HG03095 (cell line): ENCODE measurements at regions not wholly inside any gene's neighbourhood (a gene's known extent, or its start where the extent isn't known, plus 50 kb on each side); places are given as distances from the start of the nearest gene placed in this dataset.

Experiments
- ATAC-seq: cut with Tn5 transposase; IDR thresholded peaks from one replicate; pipeline ENCODE4 v1.9.1; 2021; ENCODE audit warnings: moderate library complexity; ENCODE audit not compliant: unreplicated experiment

- no peak for ATAC-seq
Observed at GRCh38 chr1:191959856-191960255, 198.4 kb upstream of the RGS18 start.

DNA sequence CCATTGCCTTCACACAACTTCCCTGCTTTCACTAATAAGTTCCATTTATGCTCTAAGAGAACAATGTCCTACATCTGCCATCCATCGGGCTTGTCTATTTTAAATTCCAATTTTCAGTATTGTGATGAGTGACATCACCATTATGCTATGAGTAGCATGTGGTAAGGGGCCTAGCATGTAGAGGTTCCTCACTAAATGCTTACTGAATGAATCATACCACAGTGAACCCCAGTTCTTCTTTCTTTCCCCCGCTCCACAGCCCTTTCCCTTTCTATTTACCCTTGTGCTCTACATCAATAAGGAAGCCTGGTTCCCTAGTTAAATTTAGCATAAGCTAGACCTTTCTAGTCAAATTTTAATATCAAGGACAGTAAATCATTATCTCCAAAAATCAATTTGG lies 195.0 kb upstream of the RGS18 start:
- ATAC-seq: no peak

DNA sequence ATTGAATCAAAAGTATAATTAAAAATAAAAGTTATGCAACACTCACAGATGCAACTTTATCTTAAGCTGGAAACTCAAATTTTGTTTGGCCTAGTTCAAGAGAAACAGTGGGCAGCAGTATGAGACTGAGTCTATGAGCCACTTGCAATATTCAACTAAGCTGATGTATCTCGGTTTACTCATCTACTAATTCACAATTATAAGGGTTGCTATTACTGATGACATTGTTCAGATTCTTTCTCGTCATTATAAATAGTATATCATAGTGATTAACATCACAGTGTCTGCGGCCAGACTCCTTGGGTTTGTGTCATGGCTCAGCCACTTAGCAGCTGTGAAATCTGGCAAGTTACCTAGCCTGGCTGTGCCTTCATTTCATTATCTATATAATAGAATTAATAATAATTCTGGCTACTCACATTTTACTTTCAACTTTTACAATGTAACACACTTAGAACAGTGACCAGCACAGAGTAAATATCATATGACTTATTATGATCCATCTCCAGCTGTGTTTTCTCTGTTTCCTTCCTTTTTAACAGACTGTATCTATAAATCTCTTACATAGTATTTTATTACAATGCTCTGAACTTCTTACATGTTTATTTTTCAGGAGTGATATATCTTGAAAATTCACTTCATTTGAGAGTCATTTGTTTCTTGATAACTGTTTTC lies 194.3 kb upstream of the RGS18 start:
- ATAC-seq: no peak

DNA sequence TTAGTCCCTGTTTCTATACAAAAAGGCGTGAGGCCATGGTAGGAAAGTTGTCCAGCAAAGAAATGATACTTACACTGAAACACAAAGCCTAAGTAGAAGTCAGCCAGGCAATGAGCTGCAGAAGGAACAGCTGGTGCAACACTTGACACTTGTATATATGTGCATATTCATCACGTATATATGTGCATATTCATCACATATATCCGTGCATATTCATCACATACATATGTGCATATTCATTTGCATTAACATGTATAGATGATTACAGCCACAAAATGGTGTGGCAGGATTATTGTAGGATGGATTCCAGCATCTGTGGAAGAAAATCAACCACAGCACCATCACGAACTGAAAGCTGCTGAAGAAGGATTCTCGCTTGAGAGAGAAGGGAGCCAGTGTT lies 189.0 kb upstream of the RGS18 start:
- ATAC-seq: no peak

- no peak for ATAC-seq
Observed at GRCh38 chr1:191970116-191970515, 188.1 kb upstream of the RGS18 start.

DNA sequence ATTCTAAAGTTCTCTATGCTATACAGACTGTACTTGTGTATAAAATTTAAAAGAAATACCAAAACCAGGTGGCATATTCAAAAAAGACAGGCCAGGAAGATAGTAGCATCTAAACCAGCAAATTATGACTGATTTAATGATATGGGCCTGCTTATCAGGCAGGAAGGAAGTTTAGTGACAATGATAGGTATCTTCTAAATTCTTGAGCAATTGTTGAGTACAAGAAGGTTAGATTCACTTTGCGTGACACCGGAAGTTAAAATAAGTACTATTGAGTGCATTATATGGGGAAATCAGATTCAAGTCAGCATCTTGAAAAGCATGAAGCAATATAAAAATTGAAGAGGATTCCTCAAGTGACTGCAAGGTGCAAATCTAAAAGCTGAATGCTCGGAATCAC lies 186.8 kb upstream of the RGS18 start:
- ATAC-seq: no peak

GRCh38 chr1:191974004-191974403 lies 184.3 kb upstream of the RGS18 start:
- ATAC-seq: no peak

DNA sequence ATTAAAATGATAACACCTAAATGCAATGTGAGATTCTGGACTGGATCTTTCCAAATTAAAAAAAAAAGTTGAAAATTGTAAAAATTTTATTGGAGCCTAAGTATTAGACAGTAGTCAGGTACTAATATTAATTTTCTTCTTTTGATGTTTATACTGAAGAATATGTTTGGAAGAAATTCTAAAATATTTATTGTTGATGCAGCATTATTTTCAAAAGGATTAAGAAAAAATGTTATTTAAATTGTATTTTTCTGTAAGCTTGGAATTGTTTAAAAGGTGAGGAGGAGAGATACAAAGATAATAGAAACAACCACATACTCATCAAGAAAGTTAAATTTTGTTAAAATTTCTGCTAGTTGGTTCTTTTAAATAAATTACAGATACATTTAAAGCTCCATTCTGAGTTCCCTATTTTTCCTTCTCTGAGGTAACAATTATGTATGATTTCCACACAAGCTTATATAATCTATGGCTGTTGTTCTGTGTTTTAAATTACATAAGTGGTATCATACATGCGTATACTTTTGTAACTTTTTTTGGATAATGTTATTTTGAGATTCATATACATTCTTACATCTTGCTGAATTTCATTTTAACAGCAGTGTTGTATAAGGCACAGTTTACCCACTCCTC lies 180.3 kb upstream of the RGS18 start:
- ATAC-seq: no peak

DNA sequence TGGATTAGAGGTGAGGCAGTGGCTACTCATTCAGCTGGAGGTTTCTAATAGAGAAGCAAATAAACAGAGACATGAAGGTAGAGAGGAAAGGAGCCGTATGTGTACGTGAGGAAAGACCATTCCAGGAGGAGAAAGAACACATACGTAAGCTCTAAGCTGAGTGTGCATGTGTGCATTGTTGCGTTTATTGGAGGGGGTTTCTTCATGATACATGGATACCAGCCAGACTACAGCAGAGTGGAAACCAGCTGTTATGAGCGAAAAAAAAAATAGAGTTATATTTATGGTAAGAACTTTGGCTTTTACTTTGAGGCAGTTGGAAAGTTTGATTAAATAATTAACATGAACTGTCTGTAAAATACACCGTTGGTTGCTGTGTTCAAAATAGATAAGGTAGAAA lies 173.4 kb upstream of the RGS18 start:
- no peak for ATAC-seq

- no peak for ATAC-seq
Observed at GRCh38 chr1:191992118-191992517, 166.1 kb upstream of the RGS18 start.

DNA sequence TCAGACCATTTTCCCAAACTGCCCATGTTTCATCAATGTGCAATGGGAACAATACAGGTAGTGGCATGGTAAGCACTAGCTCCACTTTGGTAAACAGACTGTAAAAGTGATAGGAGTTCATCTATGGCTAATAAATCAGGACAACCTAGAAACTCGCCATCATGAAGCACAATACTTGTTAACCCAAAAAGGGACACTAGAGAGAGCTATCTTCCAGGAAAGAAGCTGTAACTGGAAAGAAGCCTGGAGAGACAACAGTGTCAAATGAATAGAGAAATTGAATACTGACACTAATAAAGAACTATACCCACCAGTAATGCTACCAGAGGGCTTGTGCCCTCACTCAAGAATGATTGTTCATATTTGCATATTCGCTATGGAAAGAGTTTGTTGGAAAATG lies 164.7 kb upstream of the RGS18 start:
- ATAC-seq: no peak

DNA sequence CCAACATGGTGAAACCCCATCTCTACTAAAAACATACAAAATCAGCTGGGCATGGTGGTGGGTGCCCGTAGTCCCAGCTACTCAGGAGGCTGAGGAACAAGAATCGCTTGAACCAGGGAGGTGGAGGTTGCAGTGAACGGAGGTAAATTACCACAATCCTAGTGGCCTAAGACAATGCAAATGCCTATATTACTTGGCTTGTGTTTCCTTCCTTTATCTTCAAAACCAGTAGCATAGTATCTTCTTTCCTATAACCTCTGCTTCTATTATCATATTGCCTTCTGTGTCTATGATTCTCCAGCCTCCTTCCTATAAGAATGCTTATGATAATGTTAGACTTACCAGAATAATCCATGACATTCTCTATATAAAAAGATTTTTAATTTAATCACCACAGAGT lies 156.2 kb upstream of the RGS18 start:
- no peak for ATAC-seq

DNA sequence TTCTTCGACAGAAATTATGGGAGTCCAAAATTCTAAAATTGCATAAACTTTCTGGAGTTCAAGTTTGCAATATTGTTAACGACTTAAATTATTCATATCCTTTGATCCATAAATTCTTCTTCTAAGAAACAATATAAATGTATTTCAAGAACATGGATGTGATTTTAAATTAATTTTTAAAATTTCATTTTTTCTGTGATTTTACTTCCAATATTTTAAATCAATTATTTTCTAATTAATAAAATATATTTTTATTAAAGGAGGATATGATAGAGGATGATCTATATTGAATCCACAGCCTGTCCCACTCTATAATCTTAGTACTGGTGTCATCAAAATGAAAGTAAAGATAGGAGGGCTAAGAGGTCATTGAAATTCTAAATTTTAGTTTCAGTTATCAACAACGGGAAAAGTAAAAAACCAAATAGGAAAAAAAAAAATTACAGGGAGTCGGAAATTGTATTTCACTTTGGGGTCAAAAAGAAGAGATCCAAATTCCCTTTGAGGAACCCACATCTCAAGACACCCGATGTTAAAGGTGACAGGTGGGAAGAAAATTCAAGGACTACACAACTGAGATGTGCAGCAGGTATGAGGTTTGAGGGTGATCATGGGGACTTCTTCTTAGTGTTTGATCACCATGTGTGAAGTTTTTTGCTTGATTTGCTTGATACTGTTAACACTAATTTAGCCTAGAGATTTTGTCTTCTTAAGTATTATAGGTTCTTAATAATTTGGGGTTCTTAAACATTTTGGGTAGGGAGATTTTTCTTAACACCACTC lies 154.8 kb upstream of the RGS18 start:
- no peak for ATAC-seq

DNA sequence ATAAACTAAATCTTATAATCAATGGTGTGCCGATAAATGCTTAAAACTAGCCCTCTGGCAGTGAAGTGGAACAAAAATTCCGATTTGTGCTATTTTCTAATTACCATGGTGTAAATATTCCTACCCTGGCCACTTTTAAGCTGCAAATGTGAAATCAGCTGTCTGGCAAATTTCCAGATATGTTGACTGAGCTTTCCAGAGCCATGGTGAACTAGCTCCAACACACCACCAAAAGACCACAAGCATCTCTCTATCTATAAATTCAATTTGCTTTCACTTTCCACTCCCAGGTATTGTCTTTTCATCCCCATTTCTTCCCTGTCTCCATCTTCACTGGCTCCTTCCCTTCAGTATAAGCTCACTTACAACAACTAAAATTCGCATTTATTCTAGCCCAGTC lies 152.3 kb upstream of the RGS18 start:
- ATAC-seq: no peak

GRCh38 chr1:192008281-192008825 lies 149.9 kb upstream of the RGS18 start:
- ATAC-seq: no peak

DNA sequence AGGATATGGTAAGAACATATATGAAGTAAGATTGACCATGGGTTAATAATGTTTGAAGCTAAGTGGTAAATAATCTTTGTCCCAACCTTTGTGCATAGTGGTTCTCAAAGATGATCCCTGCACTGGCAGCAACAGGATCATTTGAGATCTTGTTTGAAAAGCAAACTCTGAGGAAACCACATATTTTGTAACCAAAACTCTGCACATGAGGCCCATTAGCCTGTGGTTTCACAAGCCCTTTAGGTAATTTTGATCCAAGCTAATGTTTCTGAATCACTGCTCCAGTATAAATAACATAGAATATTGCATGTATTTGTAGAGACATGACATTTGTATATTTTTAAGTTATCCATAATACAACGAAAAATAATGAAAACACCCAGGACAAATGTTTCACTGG lies 147.9 kb upstream of the RGS18 start:
- no peak for ATAC-seq

GRCh38 chr1:192011525-192011924 lies 146.7 kb upstream of the RGS18 start:
- no peak for ATAC-seq

- ATAC-seq: no peak
Observed at GRCh38 chr1:192022827-192023226, 135.4 kb upstream of the RGS18 start.

DNA sequence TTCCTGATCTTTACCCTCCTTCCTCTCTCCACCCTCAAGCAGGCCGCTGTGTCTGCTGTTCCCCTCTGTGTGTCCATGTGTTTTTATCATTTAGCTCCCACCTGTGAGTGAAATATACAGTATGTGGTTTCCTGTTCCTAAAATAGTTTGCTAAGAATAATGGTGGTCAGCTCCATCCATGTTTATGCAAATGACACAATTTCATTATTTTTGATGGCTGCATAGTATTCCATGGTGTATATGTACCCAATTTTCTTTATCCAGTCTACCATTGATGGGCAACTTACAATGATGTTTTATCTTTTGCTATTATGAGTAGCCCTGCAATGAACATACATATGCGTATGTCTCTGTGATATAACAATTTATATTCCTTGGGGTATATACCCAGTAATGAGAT lies 133.4 kb upstream of the RGS18 start:
- no peak for ATAC-seq

DNA sequence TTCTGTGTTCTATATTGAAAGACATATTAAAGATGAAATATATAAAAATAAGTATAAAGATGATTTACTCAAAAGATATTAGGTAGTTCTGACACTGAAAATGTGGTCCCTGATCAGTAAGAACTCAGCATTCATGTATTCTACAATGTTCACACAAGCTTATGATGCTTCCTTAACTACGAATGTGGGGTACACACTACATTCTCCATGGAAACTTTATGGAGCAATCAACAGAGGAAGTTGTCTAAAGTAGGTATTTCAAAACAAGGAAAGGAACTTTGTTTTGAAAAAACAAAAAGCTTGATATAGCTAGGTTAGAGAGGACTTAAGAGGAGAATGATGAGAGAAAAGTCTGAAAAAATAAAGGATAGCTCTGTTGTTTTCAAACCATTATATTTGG lies 119.7 kb upstream of the RGS18 start:
- no peak for ATAC-seq

GRCh38 chr1:192045131-192045530 lies 113.1 kb upstream of the RGS18 start:
- no peak for ATAC-seq

DNA sequence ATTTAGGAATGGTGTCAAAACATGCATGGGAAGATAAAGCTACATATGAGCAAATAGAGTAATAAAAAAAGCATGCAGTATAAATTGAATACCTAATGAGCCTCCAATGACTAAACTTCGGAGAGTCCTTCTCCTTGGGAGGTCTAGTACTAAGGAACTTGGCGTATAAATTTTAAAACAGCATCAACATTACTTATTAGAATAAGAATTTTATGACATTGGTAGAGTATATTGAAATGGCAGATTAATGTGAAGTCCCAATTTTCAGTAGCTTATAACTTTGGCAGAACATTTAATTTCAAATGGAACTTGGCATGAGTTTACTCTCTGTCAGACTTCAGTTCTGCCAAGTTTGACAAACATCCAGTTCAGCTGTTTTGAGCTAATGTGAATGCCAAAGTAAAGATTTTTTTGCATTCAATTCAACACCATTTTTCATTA lies 104.7 kb upstream of the RGS18 start:
- ATAC-seq: no peak
